ENCODE measurements at regions not wholly inside any gene's neighbourhood (a gene's known extent, or its start where the extent isn't known, plus 50 kb on each side); places are given as distances from the start of the nearest gene placed in this dataset.

DNA sequence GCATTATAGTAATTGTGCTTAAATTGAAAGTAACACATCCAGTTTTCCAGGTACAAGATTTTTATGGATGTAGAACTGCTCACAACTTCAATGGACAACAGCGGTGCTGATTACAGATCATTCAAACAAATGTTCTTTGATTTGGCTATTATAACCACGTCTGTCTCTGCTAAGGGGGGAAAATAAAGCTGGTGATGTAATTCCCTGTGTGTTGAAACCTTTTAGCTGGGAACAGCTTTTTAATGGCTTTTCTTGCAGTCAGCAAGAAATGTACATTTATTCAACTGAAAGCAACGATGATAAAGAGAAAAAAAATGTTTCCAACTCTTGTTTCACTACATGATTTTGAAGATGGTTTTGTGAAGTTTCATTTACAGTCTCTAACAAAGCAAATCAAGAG lies 431.9 kb upstream of the AGTR1 start:
- no peak for TF ChIP-seq POLR2AphosphoS5 (IDR thresholded peaks at IDR 0.05; ENCODE audit: low read depth)
- TF ChIP-seq REST (IDR thresholded peaks at IDR 0.05; ENCODE audit: unreplicated experiment), result no peak
- TF ChIP-seq, protein P1, sequence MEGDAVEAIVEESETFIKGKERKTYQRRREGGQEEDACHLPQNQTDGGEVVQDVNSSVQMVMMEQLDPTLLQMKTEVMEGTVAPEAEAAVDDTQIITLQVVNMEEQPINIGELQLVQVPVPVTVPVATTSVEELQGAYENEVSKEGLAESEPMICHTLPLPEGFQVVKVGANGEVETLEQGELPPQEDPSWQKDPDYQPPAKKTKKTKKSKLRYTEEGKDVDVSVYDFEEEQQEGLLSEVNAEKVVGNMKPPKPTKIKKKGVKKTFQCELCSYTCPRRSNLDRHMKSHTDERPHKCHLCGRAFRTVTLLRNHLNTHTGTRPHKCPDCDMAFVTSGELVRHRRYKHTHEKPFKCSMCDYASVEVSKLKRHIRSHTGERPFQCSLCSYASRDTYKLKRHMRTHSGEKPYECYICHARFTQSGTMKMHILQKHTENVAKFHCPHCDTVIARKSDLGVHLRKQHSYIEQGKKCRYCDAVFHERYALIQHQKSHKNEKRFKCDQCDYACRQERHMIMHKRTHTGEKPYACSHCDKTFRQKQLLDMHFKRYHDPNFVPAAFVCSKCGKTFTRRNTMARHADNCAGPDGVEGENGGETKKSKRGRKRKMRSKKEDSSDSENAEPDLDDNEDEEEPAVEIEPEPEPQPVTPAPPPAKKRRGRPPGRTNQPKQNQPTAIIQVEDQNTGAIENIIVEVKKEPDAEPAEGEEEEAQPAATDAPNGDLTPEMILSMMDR (conservative IDR thresholded peaks at IDR 0.05; ENCODE audit: low read depth in 2 of 2), result no peak
- no peak for TF ChIP-seq EZH2 (IDR thresholded peaks at IDR 0.05; ENCODE audit: low read depth, unreplicated experiment)
- no peak for TF ChIP-seq EZH2phosphoT487 (IDR thresholded peaks at IDR 0.05; ENCODE audit: unreplicated experiment)
- no peak for TF ChIP-seq CREB1 (CRISPR knock-in tag; IDR thresholded peaks at IDR 0.05; ENCODE audit: low read depth)
- TF ChIP-seq, protein P2, sequence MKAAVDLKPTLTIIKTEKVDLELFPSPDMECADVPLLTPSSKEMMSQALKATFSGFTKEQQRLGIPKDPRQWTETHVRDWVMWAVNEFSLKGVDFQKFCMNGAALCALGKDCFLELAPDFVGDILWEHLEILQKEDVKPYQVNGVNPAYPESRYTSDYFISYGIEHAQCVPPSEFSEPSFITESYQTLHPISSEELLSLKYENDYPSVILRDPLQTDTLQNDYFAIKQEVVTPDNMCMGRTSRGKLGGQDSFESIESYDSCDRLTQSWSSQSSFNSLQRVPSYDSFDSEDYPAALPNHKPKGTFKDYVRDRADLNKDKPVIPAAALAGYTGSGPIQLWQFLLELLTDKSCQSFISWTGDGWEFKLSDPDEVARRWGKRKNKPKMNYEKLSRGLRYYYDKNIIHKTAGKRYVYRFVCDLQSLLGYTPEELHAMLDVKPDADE (IDR thresholded peaks at IDR 0.05), result no peak
- TF ChIP-seq NANOG (IDR thresholded peaks at IDR 0.05; ENCODE audit: borderline replicate concordance), result no peak
- no peak for TF ChIP-seq ZNF331 (CRISPR knock-in tag; IDR thresholded peaks at IDR 0.05; ENCODE audit: low read depth)
- no peak for TF ChIP-seq JUNB (IDR thresholded peaks at IDR 0.05; ENCODE audit: unreplicated experiment)
- TF ChIP-seq, protein P3, sequence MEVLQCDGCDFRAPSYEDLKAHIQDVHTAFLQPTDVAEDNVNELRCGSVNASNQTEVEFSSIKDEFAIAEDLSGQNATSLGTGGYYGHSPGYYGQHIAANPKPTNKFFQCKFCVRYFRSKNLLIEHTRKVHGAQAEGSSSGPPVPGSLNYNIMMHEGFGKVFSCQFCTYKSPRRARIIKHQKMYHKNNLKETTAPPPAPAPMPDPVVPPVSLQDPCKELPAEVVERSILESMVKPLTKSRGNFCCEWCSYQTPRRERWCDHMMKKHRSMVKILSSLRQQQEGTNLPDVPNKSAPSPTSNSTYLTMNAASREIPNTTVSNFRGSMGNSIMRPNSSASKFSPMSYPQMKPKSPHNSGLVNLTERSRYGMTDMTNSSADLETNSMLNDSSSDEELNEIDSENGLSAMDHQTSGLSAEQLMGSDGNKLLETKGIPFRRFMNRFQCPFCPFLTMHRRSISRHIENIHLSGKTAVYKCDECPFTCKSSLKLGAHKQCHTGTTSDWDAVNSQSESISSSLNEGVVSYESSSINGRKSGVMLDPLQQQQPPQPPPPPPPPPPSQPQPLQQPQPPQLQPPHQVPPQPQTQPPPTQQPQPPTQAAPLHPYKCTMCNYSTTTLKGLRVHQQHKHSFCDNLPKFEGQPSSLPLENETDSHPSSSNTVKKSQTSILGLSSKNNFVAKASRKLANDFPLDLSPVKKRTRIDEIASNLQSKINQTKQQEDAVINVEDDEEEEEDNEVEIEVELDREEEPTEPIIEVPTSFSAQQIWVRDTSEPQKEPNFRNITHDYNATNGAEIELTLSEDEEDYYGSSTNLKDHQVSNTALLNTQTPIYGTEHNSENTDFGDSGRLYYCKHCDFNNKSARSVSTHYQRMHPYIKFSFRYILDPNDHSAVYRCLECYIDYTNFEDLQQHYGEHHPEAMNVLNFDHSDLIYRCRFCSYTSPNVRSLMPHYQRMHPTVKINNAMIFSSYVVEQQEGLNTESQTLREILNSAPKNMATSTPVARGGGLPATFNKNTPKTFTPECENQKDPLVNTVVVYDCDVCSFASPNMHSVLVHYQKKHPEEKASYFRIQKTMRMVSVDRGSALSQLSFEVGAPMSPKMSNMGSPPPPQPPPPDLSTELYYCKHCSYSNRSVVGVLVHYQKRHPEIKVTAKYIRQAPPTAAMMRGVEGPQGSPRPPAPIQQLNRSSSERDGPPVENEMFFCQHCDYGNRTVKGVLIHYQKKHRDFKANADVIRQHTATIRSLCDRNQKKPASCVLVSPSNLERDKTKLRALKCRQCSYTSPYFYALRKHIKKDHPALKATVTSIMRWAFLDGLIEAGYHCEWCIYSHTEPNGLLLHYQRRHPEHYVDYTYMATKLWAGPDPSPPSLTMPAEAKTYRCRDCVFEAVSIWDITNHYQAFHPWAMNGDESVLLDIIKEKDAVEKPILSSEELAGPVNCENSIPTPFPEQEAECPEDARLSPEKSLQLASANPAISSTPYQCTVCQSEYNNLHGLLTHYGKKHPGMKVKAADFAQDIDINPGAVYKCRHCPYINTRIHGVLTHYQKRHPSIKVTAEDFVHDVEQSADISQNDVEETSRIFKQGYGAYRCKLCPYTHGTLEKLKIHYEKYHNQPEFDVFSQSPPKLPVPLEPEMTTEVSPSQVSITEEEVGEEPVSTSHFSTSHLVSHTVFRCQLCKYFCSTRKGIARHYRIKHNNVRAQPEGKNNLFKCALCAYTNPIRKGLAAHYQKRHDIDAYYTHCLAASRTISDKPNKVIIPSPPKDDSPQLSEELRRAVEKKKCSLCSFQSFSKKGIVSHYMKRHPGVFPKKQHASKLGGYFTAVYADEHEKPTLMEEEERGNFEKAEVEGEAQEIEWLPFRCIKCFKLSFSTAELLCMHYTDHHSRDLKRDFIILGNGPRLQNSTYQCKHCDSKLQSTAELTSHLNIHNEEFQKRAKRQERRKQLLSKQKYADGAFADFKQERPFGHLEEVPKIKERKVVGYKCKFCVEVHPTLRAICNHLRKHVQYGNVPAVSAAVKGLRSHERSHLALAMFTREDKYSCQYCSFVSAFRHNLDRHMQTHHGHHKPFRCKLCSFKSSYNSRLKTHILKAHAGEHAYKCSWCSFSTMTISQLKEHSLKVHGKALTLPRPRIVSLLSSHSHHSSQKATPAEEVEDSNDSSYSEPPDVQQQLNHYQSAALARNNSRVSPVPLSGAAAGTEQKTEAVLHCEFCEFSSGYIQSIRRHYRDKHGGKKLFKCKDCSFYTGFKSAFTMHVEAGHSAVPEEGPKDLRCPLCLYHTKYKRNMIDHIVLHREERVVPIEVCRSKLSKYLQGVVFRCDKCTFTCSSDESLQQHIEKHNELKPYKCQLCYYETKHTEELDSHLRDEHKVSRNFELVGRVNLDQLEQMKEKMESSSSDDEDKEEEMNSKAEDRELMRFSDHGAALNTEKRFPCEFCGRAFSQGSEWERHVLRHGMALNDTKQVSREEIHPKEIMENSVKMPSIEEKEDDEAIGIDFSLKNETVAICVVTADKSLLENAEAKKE (CRISPR knock-in tag; IDR thresholded peaks at IDR 0.05), result no peak
- no peak for TF ChIP-seq ZNF114 (CRISPR knock-in tag; IDR thresholded peaks at IDR 0.05)
- TF ChIP-seq STAT1 (IDR thresholded peaks at IDR 0.05; ENCODE audit: unreplicated experiment), result no peak

Measured in GM23338 (cell line).